Neural crest cell (in vitro differentiated cells): ENCODE measurements at regions not wholly inside any gene's neighbourhood (a gene's known extent, or its start where the extent isn't known, plus 50 kb on each side); places are given as distances from the start of the nearest gene placed in this dataset.

Experiments used
- DNase-seq: peaks from one replicate; pipeline ENCODE4 v3.0.0; 2021; ENCODE audit warnings: low read depth, mixed read lengths, low spot score
- H3K27ac Mint-ChIP-seq: one replicate; pipeline ENCODE4 v1.8.0; 2021; ENCODE audit warnings: mild to moderate bottlenecking, mixed read lengths; ENCODE audit not compliant: unreplicated experiment
- H3K27me3 Mint-ChIP-seq: 2 replicates; pipeline ENCODE4 v1.8.0; 2021; ENCODE audit warnings: low read depth, mild to moderate bottlenecking, mixed read lengths
- H3K36me3 Mint-ChIP-seq: 2 replicates; pipeline ENCODE4 v1.8.0; 2021; ENCODE audit warnings: low read depth, mild to moderate bottlenecking, mixed read lengths
- H3K4me1 Mint-ChIP-seq: 2 replicates; pipeline ENCODE4 v1.8.0; 2021; ENCODE audit warnings: mixed read lengths
- H3K4me3 Mint-ChIP-seq: one replicate; pipeline ENCODE4 v1.8.0; 2021; ENCODE audit warnings: mild to moderate bottlenecking, mixed read lengths
- H3K9me3 Mint-ChIP-seq: 2 replicates; pipeline ENCODE4 v1.8.0; 2021; ENCODE audit warnings: mixed read lengths
- TF ChIP-seq, protein P1 (sequence below): fragments of 200-600 bp; sonication (generic); conservative IDR thresholded peaks from 2 replicates; pipeline ENCODE4 v1.5.0; 2021; ENCODE audit warnings: antibody characterized with exemption, mild to moderate bottlenecking

- H3K9me3 Mint-ChIP-seq = no peaks in the 10 kb centered on the region
- H3K4me3 Mint-ChIP-seq = no peak overlapping the region
- no peaks in the 10 kb centered on the region for H3K36me3 Mint-ChIP-seq
- no peak for DNase-seq
- H3K27ac Mint-ChIP-seq = no peak overlapping the region
- no peaks in the 10 kb centered on the region for H3K4me1 Mint-ChIP-seq
- TF ChIP-seq, protein P1, sequence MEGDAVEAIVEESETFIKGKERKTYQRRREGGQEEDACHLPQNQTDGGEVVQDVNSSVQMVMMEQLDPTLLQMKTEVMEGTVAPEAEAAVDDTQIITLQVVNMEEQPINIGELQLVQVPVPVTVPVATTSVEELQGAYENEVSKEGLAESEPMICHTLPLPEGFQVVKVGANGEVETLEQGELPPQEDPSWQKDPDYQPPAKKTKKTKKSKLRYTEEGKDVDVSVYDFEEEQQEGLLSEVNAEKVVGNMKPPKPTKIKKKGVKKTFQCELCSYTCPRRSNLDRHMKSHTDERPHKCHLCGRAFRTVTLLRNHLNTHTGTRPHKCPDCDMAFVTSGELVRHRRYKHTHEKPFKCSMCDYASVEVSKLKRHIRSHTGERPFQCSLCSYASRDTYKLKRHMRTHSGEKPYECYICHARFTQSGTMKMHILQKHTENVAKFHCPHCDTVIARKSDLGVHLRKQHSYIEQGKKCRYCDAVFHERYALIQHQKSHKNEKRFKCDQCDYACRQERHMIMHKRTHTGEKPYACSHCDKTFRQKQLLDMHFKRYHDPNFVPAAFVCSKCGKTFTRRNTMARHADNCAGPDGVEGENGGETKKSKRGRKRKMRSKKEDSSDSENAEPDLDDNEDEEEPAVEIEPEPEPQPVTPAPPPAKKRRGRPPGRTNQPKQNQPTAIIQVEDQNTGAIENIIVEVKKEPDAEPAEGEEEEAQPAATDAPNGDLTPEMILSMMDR = no peak
- H3K27me3 Mint-ChIP-seq = peaks cover 50% of the 10 kb centered on the region
Observed at GRCh38 chr2:136651456-136652010, 113.8 kb upstream of the THSD7B start.

DNA sequence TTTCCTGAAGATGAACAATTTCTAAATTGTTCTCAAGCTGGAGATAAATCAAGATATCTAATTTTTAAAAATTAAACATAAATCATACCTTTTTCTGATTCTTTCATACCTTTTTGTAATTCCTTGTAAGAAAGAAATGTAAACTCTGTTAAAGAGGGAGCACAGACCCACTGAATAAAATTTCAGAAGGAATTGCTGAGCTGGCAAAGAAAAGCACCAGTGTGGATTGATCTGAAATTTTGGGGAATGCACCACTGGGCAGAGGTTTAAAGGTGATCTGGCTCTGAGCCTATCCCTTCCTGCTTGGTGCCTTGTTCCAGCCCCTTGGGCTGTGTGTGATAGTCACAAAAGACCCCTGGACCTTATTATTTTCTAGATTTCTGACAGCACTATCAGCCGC, 118.3 kb upstream of the THSD7B start:
- no peaks in the 10 kb centered on the region for H3K36me3 Mint-ChIP-seq
- no peak for DNase-seq
- H3K27ac Mint-ChIP-seq = no peak overlapping the region
- no peak overlapping the region for H3K4me3 Mint-ChIP-seq
- H3K9me3 Mint-ChIP-seq = no peaks in the 10 kb centered on the region
- H3K27me3 Mint-ChIP-seq = peaks cover 57% of the 10 kb centered on the region
- H3K4me1 Mint-ChIP-seq = no peaks in the 10 kb centered on the region
- TF ChIP-seq, protein P1 = no peak

- no peaks in the 10 kb centered on the region for H3K4me1 Mint-ChIP-seq
- H3K27me3 Mint-ChIP-seq = peaks cover 47% of the 10 kb centered on the region
- H3K27ac Mint-ChIP-seq = no peak overlapping the region
- no peak for DNase-seq
- H3K9me3 Mint-ChIP-seq = no peaks in the 10 kb centered on the region
- TF ChIP-seq, protein P1 = no peak
- no peak overlapping the region for H3K4me3 Mint-ChIP-seq
- H3K36me3 Mint-ChIP-seq = no peaks in the 10 kb centered on the region
Observed at GRCh38 chr2:136645236-136645828, 120.0 kb upstream of the THSD7B start.

DNA sequence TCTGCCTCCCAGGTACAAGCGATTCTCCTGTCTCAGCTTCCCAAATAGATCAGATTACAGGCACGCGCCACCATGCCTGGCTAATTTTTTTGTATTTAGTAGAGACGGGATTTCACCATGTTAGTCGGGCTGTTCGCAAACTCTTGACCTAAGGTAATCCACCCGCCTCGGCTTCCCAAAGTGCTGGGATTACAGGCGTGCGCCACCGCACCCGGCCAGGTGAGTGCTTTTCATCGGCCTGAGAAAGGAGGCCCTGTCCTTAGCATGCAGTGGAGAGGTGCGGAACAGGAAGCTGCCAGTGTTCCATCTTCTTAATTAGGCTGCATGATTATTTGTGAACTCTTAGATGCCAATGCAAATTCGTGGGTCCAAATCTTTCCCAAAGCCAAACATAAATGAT, 125.7 kb upstream of the THSD7B start:
- H3K4me1 Mint-ChIP-seq = no peaks in the 10 kb centered on the region
- DNase-seq = no peak

GRCh38 chr2:136638193-136638592, 127.2 kb upstream of the THSD7B start:
- no peaks in the 10 kb centered on the region for H3K36me3 Mint-ChIP-seq
- H3K27ac Mint-ChIP-seq = no peak overlapping the region
- H3K4me1 Mint-ChIP-seq = no peaks in the 10 kb centered on the region
- peaks cover 19% of the 10 kb centered on the region for H3K27me3 Mint-ChIP-seq
- no peak for DNase-seq
- no peaks in the 10 kb centered on the region for H3K9me3 Mint-ChIP-seq
- H3K4me3 Mint-ChIP-seq = no peak overlapping the region
- TF ChIP-seq, protein P1 = no peak

More for the DNA sequence above, 125.7 kb upstream of the THSD7B start:
- peaks cover 18% of the 10 kb centered on the region for H3K27me3 Mint-ChIP-seq
- H3K9me3 Mint-ChIP-seq = no peaks in the 10 kb centered on the region
- TF ChIP-seq, protein P1 = no peak
- no peak overlapping the region for H3K27ac Mint-ChIP-seq
- no peaks in the 10 kb centered on the region for H3K36me3 Mint-ChIP-seq
- H3K4me3 Mint-ChIP-seq = no peak overlapping the region
